GM10266 (cell line): ENCODE measurements at regions not wholly inside any gene's neighbourhood (a gene's known extent, or its start where the extent isn't known, plus 50 kb on each side); places are given as distances from the start of the nearest gene placed in this dataset.

Experiments
- DNase-seq: peaks from one replicate; pipeline ENCODE4 v3.0.0; 2012; ENCODE audit errors: extremely low spot score
- TF ChIP-seq, protein P1 (sequence below): IDR thresholded peaks from 2 replicates; pipeline ENCODE4 v1.5.1; 2012; ENCODE audit warnings: mild to moderate bottlenecking, low read depth; ENCODE audit not compliant: control insufficient read depth, insufficient read depth; ENCODE audit errors: missing control alignments

GRCh38 chr9:80521151-80521550 is 949.4 kb downstream of the TLE4 start:
- TF ChIP-seq, protein P1, sequence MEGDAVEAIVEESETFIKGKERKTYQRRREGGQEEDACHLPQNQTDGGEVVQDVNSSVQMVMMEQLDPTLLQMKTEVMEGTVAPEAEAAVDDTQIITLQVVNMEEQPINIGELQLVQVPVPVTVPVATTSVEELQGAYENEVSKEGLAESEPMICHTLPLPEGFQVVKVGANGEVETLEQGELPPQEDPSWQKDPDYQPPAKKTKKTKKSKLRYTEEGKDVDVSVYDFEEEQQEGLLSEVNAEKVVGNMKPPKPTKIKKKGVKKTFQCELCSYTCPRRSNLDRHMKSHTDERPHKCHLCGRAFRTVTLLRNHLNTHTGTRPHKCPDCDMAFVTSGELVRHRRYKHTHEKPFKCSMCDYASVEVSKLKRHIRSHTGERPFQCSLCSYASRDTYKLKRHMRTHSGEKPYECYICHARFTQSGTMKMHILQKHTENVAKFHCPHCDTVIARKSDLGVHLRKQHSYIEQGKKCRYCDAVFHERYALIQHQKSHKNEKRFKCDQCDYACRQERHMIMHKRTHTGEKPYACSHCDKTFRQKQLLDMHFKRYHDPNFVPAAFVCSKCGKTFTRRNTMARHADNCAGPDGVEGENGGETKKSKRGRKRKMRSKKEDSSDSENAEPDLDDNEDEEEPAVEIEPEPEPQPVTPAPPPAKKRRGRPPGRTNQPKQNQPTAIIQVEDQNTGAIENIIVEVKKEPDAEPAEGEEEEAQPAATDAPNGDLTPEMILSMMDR: no peak
- DNase-seq: no peak

- TF ChIP-seq, protein P1: no peak
- DNase-seq: no peak
Measured at GRCh38 chr9:80520231-80520630, 948.5 kb downstream of the TLE4 start.

DNA sequence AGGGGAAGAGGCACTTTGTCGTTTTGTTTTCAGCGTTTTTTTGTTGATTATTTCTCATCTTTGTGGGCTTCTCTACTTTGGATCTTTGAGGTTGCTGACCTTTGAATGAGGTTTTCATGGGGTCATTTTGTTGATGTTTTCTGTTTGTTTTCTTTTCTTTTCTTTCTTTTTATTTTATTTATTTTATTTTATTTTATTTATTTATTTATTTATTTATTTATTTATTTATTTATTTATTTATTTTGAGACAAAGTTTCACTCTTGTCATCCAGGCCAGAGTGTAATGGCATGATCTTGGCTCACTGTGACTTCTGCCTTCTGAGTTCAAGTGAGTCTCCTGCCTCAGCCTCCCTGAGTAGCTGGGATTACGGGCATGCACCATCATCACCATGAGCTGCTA is 946.7 kb downstream of the TLE4 start:
- DNase-seq: no peak
- TF ChIP-seq, protein P1: no peak

GRCh38 chr9:80516679-80517078 is 944.9 kb downstream of the TLE4 start:
- no peak for DNase-seq
- TF ChIP-seq, protein P1: no peak

DNA sequence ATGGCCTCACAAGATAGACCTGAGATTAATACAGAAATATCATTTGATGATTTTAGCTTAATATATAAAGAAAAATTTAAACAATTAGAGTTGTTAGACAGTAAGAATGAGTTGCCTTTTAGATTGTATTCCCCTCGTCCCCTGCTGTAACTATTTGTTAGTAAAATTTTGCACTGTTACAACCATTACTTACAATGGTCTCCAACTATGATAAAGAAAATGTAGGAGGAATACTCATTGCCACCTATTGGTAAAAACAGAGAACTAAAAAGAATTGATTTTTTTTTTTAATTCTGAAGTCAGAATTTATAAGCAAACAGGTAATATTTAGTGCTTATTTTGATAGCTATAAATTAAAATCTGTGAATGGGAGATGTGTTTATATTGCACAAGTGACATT is 937.6 kb downstream of the TLE4 start:
- TF ChIP-seq, protein P1: no peak
- DNase-seq: no peak

DNA sequence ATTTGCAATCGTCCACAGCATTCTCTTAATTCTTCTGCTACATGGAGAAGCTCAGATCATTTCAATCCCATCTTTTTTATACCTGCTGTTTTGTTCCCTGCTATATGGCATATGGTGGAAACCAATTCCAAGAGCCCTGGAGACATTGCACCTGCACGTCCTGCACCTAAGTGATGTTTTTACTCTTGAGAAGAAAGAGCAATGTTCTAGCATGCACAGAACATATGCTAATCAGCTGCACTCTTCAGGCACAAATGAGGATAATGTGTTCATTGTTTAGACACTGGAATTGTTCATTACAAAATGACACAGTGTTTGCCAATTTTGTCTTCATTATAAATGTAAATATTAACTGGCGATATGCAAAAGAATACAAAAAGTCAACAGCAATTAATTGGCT is 935.8 kb downstream of the TLE4 start:
- TF ChIP-seq, protein P1: no peak
- DNase-seq: no peak

DNA sequence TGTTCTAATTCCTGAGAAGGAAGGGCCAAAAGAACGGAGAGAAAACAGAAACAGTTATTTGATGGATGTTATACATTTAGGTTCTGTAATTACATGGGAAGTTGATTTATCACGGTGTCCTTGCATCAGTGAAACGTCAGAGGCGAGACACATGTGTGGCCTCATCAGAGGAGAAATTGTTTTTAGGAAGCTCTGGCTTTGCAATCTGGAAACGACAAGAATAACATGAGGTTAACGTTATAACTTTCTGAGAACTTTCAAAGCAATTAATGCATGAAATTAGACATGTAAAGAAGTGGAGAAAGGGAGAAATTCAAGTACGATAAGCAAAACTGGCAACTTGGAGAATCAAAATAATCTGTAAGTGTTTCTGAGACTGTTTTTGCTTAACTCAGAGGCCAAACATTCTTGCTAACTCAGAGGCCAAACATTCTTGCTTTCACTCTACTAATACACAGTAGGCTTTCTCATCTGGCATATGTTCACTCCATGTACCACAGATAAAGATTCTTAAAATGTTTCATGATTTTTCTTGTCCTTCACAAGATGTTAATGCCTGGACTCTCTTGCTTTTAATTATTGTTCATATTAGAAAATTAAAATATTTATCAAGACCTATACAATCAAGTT is 933.0 kb downstream of the TLE4 start:
- TF ChIP-seq, protein P1: no peak

More for the DNA sequence above, 933.0 kb downstream of the TLE4 start:
- DNase-seq: no peak
